COLO829 (cell line): ENCODE measurements at regions not wholly inside any gene's neighbourhood (a gene's known extent, or its start where the extent isn't known, plus 50 kb on each side); places are given as distances from the start of the nearest gene placed in this dataset.
"Not testable (repeated sequence)": the region's sequence is repeated elsewhere in the genome, so short reads cannot be mapped to it uniquely, and the experiment has no call there.

Source experiments
- DNase-seq: peaks from one replicate; pipeline ENCODE4 v3.0.0; 2012; ENCODE audit warnings: low spot score

DNA sequence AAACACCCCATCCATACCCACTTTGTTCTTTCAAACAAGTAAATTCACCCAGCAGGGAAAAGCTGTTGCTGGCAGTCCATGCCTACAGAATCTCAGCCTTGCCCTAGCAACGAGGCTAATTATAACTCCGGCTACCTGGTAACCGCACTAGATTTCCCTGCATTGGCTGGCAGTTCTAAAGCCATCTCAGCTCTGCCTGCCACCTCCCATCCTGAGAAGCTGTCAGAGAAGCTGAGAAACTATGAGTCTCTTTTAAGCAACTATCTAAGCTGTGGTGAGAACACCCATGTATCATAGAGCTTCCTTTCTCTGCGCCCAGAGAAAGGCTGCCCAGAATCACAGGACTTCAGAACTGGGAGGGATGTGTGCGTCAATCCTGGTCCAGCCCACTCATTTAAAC lies 126.5 kb upstream of the NBPF9 start:
- DNase-seq, result not testable (repeated sequence)

DNA sequence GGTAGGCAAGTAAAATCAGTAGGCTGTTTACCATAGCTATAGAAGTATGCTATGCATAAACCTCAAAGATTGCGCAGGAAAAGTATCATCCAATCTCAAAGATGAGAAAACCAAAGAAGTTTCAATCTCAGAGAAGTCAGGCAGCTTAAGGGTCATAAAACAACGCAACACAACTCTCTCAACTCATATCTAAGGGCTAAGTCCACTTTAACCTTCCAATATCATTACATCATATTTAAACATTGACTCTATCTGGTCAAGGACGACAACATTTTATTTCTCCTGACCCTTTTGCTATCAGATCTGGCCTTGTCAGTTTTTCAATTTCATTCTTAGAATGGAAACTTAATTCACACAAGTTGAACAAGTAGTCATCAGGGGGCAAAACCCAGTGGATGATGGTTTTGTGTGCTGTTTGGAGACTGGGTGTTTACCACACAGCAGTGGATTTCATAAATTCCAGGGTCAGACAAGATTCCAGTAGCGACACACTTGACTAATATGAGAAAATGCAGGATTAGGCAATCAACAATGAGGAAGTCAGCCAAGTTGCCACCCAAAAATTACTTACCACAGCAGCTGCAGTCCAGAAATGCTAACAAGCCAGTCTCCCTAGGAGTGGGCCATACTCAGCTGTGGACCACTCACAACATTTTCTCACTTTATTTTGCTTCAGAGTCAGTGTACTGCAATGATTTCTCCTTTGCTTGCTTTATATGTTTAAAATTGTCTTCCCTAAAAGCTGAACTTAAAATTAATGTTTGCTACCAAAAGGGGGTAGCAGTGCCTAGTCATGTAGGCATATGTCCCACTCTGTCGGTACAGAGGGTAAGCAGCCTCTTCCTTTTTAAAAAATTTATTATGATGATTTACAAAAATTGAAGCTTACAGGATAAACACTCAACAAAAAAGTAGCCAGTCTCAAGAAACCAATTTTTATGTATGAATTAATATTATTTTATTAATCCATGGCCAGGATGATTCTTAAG lies 131.9 kb upstream of the NBPF9 start:
- not testable (repeated sequence) for DNase-seq

DNA sequence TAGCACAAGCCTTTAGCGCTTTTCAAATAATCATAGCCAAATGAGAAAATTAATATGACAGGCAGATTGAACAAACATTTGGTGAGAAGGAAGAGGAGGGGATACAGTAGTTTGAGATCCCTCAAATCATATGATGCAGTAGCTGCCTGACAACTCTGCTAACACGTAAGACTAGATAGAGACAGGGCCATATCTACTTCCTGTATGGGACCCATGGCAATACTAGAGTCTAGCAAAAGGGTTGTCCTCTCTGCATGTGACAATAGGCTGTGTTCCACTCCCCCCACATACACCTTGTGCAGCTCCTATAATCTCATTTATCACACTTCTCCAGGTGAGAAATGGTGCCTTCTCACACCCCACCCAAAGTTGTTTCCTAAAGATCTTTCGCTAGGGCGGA lies 134.2 kb upstream of the NBPF9 start:
- not testable (repeated sequence) for DNase-seq

DNA sequence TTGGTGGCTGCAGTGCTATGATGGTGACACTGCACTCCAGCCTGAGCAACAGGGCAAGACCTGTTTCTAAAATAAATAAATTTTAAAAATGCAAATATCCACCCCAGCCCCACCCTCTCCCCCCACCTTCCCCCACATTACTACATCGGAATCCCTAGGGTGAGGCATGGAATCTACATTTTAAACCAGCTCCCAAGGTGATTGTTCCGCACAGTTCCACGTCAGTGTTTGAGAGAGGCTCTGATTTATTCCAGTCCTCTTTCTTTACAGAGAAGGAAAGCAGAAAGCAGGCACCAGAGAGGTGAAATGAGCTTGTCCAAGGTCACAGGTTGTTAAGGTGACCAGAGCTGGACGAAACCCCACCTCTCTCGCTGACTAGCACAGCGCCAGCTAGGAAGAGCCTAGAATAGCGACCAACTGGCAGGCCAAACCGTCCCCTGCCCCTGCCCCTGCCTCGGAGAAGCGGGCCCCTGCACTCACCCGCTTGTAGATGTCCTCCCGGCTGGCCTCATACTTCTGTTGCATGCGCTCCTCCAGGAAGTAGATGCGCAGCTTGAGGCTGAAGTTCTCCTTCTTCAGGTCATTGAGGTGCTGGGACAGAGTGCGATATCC lies 136.7 kb upstream of the NBPF9 start:
- DNase-seq, result not testable (repeated sequence)

- DNase-seq, result not testable (repeated sequence)
These were observed 137.2 kb upstream of the NBPF9 start for GRCh38 chr1:149240530-149240929.

DNA sequence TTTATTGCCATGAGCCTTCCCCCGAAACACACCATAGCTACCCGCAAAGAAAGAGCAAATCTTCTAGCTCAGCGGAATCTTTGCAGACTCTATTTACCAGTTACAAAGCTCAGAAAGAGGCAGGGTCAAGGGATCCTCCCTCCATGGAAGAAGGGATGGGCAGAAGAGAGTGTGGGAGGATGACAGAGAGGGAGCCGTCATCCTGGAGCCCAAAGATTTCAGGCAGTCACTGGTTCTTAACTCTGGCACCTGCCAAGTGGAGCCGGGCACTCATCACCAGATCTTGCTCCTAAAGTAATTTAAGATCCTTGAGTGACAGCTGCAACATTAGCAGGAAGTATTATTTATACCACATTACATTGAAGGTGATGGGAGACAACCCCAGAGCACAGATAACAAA lies 137.9 kb upstream of the NBPF9 start:
- not testable (repeated sequence) for DNase-seq

GRCh38 chr1:149243572-149243971 lies 140.2 kb upstream of the NBPF9 start:
- DNase-seq, result not testable (repeated sequence)

DNA sequence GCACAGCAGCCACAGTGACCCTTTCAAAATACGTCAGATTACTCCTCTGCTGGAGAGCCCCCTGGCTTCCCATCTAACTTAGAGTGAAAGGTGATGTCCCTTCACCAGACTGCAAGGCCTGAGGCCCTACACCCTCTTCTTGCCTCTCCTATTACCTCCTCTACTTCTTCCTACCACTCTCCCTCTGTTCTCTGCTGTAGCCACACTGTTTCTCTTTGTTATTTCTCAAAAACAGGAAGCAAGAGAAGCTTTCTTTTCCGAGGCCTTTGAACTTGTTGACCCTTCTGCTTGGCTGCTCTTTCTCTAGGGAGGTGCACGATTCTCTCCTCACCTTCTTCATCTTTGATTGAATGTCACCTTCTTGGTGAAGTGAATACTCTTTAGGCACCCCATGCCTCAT lies 141.3 kb upstream of the NBPF9 start:
- DNase-seq, result not testable (repeated sequence)

- DNase-seq, result not testable (repeated sequence)
These were observed 142.9 kb upstream of the NBPF9 start for GRCh38 chr1:149246212-149246611.

- not testable (repeated sequence) for DNase-seq
These were observed 145.3 kb upstream of the NBPF9 start for GRCh38 chr1:149248610-149249009.

DNA sequence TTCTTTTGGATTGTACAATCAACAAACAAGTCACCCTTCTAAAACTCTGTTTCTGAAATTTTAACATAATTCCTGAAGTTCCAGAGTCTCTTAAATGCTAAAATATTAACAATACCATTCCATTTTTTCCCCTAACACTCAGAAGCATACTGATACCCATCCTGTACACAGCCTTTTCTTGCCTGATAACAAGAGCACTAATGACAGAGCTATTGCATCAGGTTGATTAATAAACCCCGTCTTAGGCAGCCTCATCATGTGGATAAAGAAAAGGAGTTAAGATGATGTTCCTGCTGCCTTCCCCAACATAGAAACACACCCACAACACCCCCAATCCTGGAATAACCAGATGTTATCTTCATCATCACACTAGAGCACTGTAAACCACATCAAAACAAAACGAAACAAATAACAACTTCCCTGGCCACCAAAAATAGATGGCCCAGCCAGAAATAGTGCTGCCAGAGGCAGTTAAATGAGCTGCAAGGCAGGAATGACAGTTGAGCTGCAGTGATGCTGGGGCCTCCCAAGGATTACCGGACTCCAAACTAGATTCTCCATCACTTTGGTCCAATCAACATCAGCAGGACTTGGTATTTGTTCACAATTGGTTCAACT lies 146.6 kb upstream of the NBPF9 start:
- DNase-seq, result not testable (repeated sequence)

GRCh38 chr1:149254894-149255847 lies 151.8 kb upstream of the NBPF9 start:
- not testable (repeated sequence) for DNase-seq

GRCh38 chr1:149260284-149260683 lies 156.9 kb upstream of the NBPF9 start:
- not testable (repeated sequence) for DNase-seq

DNA sequence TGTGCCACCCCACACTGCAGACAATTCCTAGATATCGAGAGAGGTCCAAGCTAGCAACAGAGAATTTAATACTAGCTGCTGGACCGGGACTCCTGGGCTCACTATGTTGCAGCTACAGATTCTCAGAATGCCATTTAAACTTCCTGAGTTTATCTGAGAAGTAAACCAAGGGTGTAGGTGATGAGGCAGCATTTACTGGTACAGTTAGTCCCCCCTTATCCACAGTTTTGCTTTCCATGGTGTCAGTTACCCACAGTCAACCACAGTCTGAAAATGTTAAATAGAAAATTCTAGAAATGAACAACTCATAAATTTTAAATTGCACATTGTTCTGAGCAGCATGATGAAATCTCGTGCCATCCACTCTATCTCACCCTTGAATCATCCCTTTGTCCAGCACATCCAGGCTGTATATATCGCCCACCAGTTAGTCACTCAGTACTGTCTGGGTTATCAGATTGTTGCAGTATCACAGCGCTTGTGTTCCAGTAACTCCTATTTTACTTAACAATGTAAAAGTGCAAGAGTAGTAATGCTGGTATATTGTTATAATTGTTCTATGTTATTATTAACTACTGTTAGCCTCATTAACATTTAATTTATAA lies 157.5 kb upstream of the NBPF9 start:
- not testable (repeated sequence) for DNase-seq

DNA sequence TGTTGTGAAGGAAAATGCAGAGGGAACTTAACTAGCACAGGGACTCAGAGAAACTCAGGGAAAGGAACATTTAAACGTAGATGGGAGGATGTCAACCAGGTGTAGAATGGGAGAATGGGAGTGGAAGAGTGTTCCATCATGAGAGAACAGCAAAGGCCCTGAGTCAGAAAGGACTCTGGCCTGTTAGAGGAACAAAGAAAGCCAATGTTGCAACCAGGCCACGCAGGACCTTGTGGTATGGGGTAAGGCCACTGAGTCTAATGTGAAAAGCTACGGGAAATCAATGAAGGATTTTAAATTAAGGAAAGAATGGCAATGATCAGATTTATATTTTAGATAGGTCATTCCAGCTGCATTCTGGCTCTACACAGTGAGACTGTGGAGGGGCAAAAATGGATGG lies 163.9 kb upstream of the NBPF9 start:
- DNase-seq, result not testable (repeated sequence)

DNA sequence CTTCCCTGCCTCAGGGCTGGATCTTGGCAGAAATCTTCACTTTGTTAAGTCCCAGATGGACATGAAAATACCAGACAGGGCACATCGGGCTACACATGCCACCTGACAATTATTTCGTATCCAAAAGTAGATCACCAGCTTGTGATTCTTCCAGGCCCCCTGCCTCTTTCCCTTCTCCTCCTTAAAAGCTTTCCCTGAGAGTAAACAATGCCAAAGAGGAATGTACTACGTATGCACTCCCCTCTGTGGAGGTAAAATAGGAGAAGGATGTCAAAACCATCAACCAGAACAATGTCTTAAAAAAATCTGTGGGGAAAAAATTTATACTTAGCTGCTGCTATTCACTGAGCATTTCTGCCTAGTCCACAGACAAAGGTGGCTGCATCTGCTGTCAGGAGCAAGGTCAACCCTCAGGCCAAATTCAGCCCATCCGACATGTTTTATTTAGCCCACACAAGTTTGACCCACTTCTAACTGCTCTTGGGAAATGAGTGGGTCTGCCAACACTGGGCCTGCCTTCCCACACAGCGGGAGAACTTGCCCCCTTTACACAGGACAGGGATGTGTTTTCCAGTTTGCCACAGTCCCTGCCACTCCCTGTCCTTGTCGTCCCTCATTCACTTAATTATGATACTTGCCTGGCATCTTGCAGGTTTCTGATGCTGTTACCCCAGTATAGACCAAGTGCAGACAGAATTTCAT lies 165.8 kb upstream of the NBPF9 start:
- DNase-seq, result not testable (repeated sequence)

DNA sequence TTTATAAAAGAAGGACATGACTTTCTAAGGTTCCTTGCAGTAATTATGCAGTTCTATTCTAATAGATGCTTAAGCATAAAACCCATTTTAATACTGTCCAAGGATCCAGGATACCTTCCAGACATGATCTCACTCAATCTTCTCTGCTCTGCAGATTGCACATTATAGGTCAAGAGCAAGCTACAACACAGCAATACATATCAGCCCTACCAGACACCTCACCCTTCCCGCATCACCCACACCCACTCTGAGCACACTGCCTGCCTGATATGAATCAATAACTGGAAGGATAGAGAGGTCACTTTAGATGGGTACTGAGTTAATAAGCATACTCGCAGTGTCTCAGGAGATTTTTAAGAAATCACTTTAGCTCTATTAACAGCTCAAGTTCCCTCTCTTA lies 166.5 kb upstream of the NBPF9 start:
- DNase-seq, result not testable (repeated sequence)

GRCh38 chr1:149274493-149274892 lies 171.1 kb upstream of the NBPF9 start:
- not testable (repeated sequence) for DNase-seq

- not testable (repeated sequence) for DNase-seq
These were observed 172.5 kb upstream of the NBPF9 start for GRCh38 chr1:149275802-149276201.

GRCh38 chr1:149276496-149276895 lies 173.1 kb upstream of the NBPF9 start:
- DNase-seq, result not testable (repeated sequence)
